Left ventricle myocardium inferior (tissue), 1 donor: ENCODE measurements at regions not wholly inside any gene's neighbourhood (a gene's known extent, or its start where the extent isn't known, plus 50 kb on each side); places are given as distances from the start of the nearest gene placed in this dataset.

Experiments
- DNase-seq: peaks from one replicate; pipeline ENCODE4 v3.0.0-alpha.2; 2020
- H3K27ac ChIP-seq: fragments of 200-600 bp; replicated peaks from 2 replicates; pipeline ENCODE4 v1.8.0; 2021
- H3K27me3 ChIP-seq: fragments of 200-600 bp; 2 replicates; pipeline ENCODE4 v1.8.0; 2021; ENCODE audit warnings: low read depth
- H3K36me3 ChIP-seq: fragments of 200-600 bp; 2 replicates; pipeline ENCODE4 v1.8.0; 2021
- H3K4me1 ChIP-seq: fragments of 200-600 bp; 2 replicates; pipeline ENCODE4 v1.8.0; 2021
- H3K4me3 ChIP-seq: fragments of 200-600 bp; 2 replicates; pipeline ENCODE4 v1.8.0; 2021; ENCODE audit warnings: mild to moderate bottlenecking, moderate library complexity
- H3K9me3 ChIP-seq: fragments of 200-600 bp; replicated peaks from 2 replicates; pipeline ENCODE4 v1.8.0; 2021
- CTCF ChIP-seq: fragments of 200-600 bp; IDR thresholded peaks from 2 replicates; pipeline ENCODE4 v1.8.0; 2021; ENCODE audit warnings: antibody characterized with exemption, mild to moderate bottlenecking, borderline replicate concordance
- intact Hi-C: fragments of 100-400 bp; cut with micrococcal nuclease; formaldehyde crosslinking; loops from one replicate; pipeline ENCODE4 v1.11.0; 2022
- donor health status: DM: no; HTN: yes; CAD: no; lungs with severe emphysema.

GRCh38 chr7:130845581-130846085, 111.6 kb upstream of the KLF14 start:
- no peak overlapping the region for H3K27ac ChIP-seq
- intact Hi-C loops: no loop called here

GRCh38 chr7:130849604-130850003, 115.6 kb upstream of the KLF14 start:
- no peak for TF ChIP-seq CTCF
- Histone ChIP-seq H3K27me3 (peaks cover 4% of the 10 kb centered on the region), H3K27ac (no peak overlapping the region), H3K36me3 (peaks cover 15% of the 10 kb centered on the region), H3K9me3 (no peaks in the 10 kb centered on the region), H3K4me1 (no peaks in the 10 kb centered on the region), H3K4me3 (no peak overlapping the region)
- intact Hi-C loops: no loop called here
- no peak for DNase-seq

More at GRCh38 chr7:130845581-130846085, 111.6 kb upstream of the KLF14 start:
- Histone ChIP-seq H3K4me1 (no peaks in the 10 kb centered on the region), H3K27me3 (peaks cover 19% of the 10 kb centered on the region), H3K4me3 (no peak overlapping the region), H3K36me3 (no peaks in the 10 kb centered on the region), H3K9me3 (no peaks in the 10 kb centered on the region)
- no peak for DNase-seq
- no peak for TF ChIP-seq CTCF

- no peak for DNase-seq
- Histone ChIP-seq H3K4me1 (no peaks in the 10 kb centered on the region), H3K27me3 (no peaks in the 10 kb centered on the region), H3K4me3 (no peak overlapping the region), H3K36me3 (peaks cover 29% of the 10 kb centered on the region), H3K9me3 (peaks cover 2% of the 10 kb centered on the region), H3K27ac (no peak overlapping the region)
- TF ChIP-seq CTCF: no peak
- intact Hi-C loops: no loop called here
Observed at GRCh38 chr7:130850956-130851355, 116.9 kb upstream of the KLF14 start.

- TF ChIP-seq CTCF: no peak
- no peak overlapping the region for H3K4me3 ChIP-seq
- no peak for DNase-seq
- H3K4me1 ChIP-seq: no peaks in the 10 kb centered on the region
- no peaks in the 10 kb centered on the region for H3K27me3 ChIP-seq
- intact Hi-C loops: no loop called here
- H3K36me3 ChIP-seq: peaks cover 48% of the 10 kb centered on the region
- H3K9me3 ChIP-seq: peaks cover 22% of the 10 kb centered on the region
- no peak overlapping the region for H3K27ac ChIP-seq
Observed at GRCh38 chr7:130852867-130853266, 118.9 kb upstream of the KLF14 start.

GRCh38 chr7:130853503-130854279, 119.7 kb upstream of the KLF14 start:
- Histone ChIP-seq H3K36me3 (peaks cover 56% of the 10 kb centered on the region), H3K4me1 (no peaks in the 10 kb centered on the region), H3K4me3 (no peak overlapping the region), H3K27ac (no peak overlapping the region), H3K27me3 (no peaks in the 10 kb centered on the region), H3K9me3 (peaks cover 30% of the 10 kb centered on the region)
- intact Hi-C loops: no loop called here
- TF ChIP-seq CTCF: no peak
- DNase-seq: no peak
